Endothelial cell of umbilical vein (primary cell): ENCODE measurements at regions not wholly inside any gene's neighbourhood (a gene's known extent, or its start where the extent isn't known, plus 50 kb on each side); places are given as distances from the start of the nearest gene placed in this dataset.

Experiments
- BruUV-seq: library from RNA; stranded (reverse); fragments of 400-500 nt; replicated peaks from 2 replicates; lab custom pipeline; 2021; lab: Mats Ljungman, UMichigan
- CTCF ChIA-PET: fragments of 300-600, 350-600 bp; sonication (Branson Sonifier 250); formaldehyde crosslinking; loops from one replicate; lab custom pipeline; 2021; ENCODE audit warnings: antibody characterized with exemption, inconsistent platforms; lab: Charles Lee
- POLR2A ChIA-PET: fragments of 300-600, 350-600 bp; sonication (Branson Sonifier 250); formaldehyde crosslinking; loops from one replicate; lab custom pipeline; 2021; ENCODE audit warnings: antibody characterized with exemption, inconsistent platforms; lab: Charles Lee
- DNase-seq: peaks from one replicate; pipeline ENCODE4 v3.0.0-alpha.2; 2011; ENCODE audit warnings: low read depth, low spot score
- FAIRE-seq: peaks from 2 replicates; lab custom pipeline; 2011; peaks lifted over from hg19 to GRCh38; lab: Jason Lieb, UNC
- H2AFZ ChIP-seq: 2 replicates; pipeline ENCODE4 v1.6.0; 2012; ENCODE audit warnings: low read depth, low read length, control low read depth, inconsistent platforms
- H3K27ac ChIP-seq: 2 replicates; pipeline ENCODE4 v1.5.1; 2011; ENCODE audit warnings: low read depth, mild to moderate bottlenecking, control low read depth, low read length, moderate library complexity; ENCODE audit not compliant: insufficient read depth
- H3K27me3 ChIP-seq, 2 experiments: 2 replicates each; pipeline versions ENCODE4 v1.6.0 to v1.6.1; 2011; ENCODE audit warnings: low read length in 2 of 2, mixed read lengths in 1 of 2; ENCODE audit not compliant: control insufficient read depth in 2 of 2, insufficient read depth in 2 of 2
- H3K36me3 ChIP-seq, 2 experiments: 2 replicates in 1 of 2; 3 replicates in 1 of 2; pipeline ENCODE4 v1.5.1; 2011; ENCODE audit warnings: low read length in 2 of 2, mild to moderate bottlenecking in 1 of 2, moderate library complexity in 1 of 2; ENCODE audit not compliant: control insufficient read depth in 2 of 2, insufficient read depth in 2 of 2; ENCODE audit errors: extremely low read depth in 1 of 2
- H3K4me1 ChIP-seq: 3 replicates; pipeline ENCODE4 v1.5.1; 2011; ENCODE audit warnings: mild to moderate bottlenecking, low read length; ENCODE audit not compliant: control insufficient read depth, insufficient read depth; ENCODE audit errors: extremely low read depth
- H3K4me2 ChIP-seq: 2 replicates; pipeline ENCODE4 v1.6.1; 2011; ENCODE audit warnings: low read length, control low read depth, mixed read lengths; ENCODE audit not compliant: insufficient read depth
- H3K4me3 ChIP-seq, 3 experiments: fragments of 200-600 bp in 1 of 3; sonication (generic), shearing (Covaris generic) in 1 of 3; replicated peaks in 1 of 3; 2 replicates each; pipeline ENCODE4 v1.5.1; 2011 to 2016; ENCODE audit warnings: control low read depth in 3 of 3, low read length in 3 of 3, mild to moderate bottlenecking in 2 of 3, inconsistent platforms in 1 of 3, low read depth in 1 of 3, moderate library complexity in 1 of 3; ENCODE audit not compliant: insufficient read depth in 1 of 3
- H3K79me2 ChIP-seq: 2 replicates; pipeline ENCODE4 v1.6.0; 2012; ENCODE audit warnings: low read length, inconsistent platforms; ENCODE audit not compliant: control insufficient read depth, insufficient read depth
- H3K9ac ChIP-seq: replicated peaks from 2 replicates; pipeline ENCODE3; 2011; ENCODE audit warnings: low read length, control low read depth; ENCODE audit not compliant: insufficient read depth; ENCODE audit errors: extremely low read depth
- H3K9me1 ChIP-seq: replicated peaks from 3 replicates; pipeline ENCODE4 v1.6.0; 2011; ENCODE audit warnings: mild to moderate bottlenecking, low read length; ENCODE audit not compliant: control insufficient read depth, insufficient read depth; ENCODE audit errors: extremely low read depth
- H3K9me3 ChIP-seq: replicated peaks from 2 replicates; pipeline ENCODE4 v1.5.1; 2012; ENCODE audit warnings: low read length, inconsistent platforms; ENCODE audit not compliant: control insufficient read depth, insufficient read depth
- H4K20me1 ChIP-seq: replicated peaks from 2 replicates; pipeline ENCODE3; 2011; ENCODE audit warnings: mild to moderate bottlenecking, low read length; ENCODE audit not compliant: control insufficient read depth, insufficient read depth; ENCODE audit errors: extremely low read depth
- EZH2 ChIP-seq: IDR thresholded peaks from 2 replicates; pipeline ENCODE4 v1.6.1; 2012; ENCODE audit warnings: borderline replicate concordance, low read depth, mild to moderate bottlenecking, moderate library complexity, low read length, inconsistent platforms; ENCODE audit not compliant: severe bottlenecking
- FOS ChIP-seq: IDR thresholded peaks from 2 replicates; pipeline ENCODE4 v1.6.1; 2011; ENCODE audit warnings: mild to moderate bottlenecking, low read length, moderate library complexity, borderline replicate concordance; ENCODE audit not compliant: insufficient read depth
- GATA2 ChIP-seq: IDR thresholded peaks from 2 replicates; pipeline ENCODE4 v1.7.0; 2011; ENCODE audit warnings: low read depth, mild to moderate bottlenecking, moderate library complexity, mixed read lengths, low read length; ENCODE audit not compliant: insufficient read length, insufficient read depth
- JUN ChIP-seq: IDR thresholded peaks from 2 replicates; pipeline ENCODE4 v1.6.1; 2011; ENCODE audit warnings: borderline replicate concordance, low read depth; ENCODE audit not compliant: insufficient read length, insufficient read depth
- MAX ChIP-seq: IDR thresholded peaks from 2 replicates; pipeline ENCODE4 v1.6.1; 2011; ENCODE audit not compliant: insufficient read depth, insufficient read length
- MYC ChIP-seq: IDR thresholded peaks from one replicate; pipeline ENCODE4 v1.6.1; 2011; ENCODE audit warnings: mild to moderate bottlenecking, low read depth, low read length
- POLR2A ChIP-seq: IDR thresholded peaks from 2 replicates; pipeline ENCODE4 v1.6.1; 2012; ENCODE audit warnings: low read depth, mild to moderate bottlenecking, control low read depth, low read length
- POLR2AphosphoS5 ChIP-seq: IDR thresholded peaks from 2 replicates; pipeline ENCODE4 v1.6.1; 2012; ENCODE audit warnings: low read depth, mild to moderate bottlenecking, control low read depth, low read length, moderate library complexity; ENCODE audit not compliant: insufficient read depth
- dilution Hi-C: fragments of 300-500 bp; cut with MboI; formaldehyde crosslinking; loops from one replicate; pipeline ENCODE4 v1.15.0; 2019; ENCODE audit warnings: low sequenced_read_pairs; ENCODE audit not compliant: extremely low pct_ligation_motif_present
- intact Hi-C: fragments of 100-400 bp; cut with micrococcal nuclease; formaldehyde crosslinking; loops from one replicate; pipeline ENCODE4 v1.10.0; 2022
- TF ChIP-seq, protein P1 (sequence below), 2 donors: IDR thresholded peaks; 1 replicate in 1 of 2; 2 replicates in 1 of 2; pipeline ENCODE4 v1.5.1; 2011; ENCODE audit warnings: low read length in 2 of 2, mild to moderate bottlenecking in 2 of 2, moderate library complexity in 2 of 2, control low read depth in 1 of 2, inconsistent platforms in 1 of 2, low read depth in 1 of 2; ENCODE audit not compliant: insufficient read depth in 1 of 2; ENCODE audit errors: extremely low read depth in 1 of 2

DNA sequence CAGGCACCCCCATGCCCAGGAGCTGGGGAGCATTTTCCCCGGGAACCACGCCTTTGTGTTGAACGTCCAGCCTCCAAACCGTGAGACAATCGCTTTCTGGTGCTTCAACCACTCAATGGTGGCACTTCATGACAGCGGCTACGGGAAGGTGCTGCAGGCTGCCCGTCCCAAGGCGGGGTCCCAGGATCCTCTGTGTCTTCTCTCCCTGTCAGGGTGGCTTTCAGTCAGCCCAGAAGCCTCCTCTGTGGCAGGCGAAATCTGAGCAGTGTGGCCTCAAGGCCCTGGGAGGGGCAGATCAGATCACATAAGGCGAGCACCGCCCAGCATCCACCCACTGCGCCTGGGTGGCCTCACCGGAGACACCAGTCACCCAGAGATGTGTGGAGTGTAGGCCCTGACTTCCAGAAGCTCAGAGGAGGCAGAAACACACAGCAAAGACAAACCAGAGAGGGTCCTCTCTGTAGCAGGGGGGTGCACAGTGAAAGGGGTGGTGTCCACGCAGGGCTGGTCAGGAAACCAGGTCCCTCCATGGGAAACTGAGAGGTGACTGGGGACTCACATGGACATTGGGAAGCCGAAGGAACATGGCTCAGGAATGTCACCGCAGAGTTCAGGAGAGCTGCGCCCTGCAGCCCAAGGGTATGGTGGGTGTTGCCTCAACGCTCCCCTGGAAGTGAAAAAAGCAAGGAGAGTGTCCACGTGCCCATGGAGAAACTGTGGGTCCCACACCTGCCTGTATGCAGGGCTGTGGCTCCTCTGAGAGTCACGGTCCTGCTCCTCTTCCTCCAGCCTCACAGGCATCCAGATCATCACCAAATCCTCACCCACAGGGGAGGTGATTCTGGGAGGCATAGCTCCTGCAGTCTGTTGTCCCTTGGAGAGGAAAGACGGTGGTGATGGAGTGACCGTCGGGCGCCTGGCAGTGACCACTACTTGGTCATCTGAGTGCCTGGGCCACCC is 1420.7 kb downstream of the TBC1D22A start:
- no peaks in the 10 kb centered on the region for H3K79me2 ChIP-seq
- no TSS peak for BruUV-seq
- H3K9me3 ChIP-seq: peaks cover 24% of the 10 kb centered on the region
- dilution Hi-C loops (no loop called here), intact Hi-C loops (no loop called here)
- H2AFZ ChIP-seq: no peak overlapping the region
- no peaks in the 10 kb centered on the region for H3K4me1 ChIP-seq
- no peak for DNase-seq
- H3K9ac ChIP-seq: no peak overlapping the region
- TF ChIP-seq GATA2 (no peak), FOS (no peak), MYC (no peak), JUN (no peak), EZH2 (no peak), MAX (no peak), POLR2A (no peak), POLR2AphosphoS5 (no peak)
- TF ChIP-seq, protein P1, sequence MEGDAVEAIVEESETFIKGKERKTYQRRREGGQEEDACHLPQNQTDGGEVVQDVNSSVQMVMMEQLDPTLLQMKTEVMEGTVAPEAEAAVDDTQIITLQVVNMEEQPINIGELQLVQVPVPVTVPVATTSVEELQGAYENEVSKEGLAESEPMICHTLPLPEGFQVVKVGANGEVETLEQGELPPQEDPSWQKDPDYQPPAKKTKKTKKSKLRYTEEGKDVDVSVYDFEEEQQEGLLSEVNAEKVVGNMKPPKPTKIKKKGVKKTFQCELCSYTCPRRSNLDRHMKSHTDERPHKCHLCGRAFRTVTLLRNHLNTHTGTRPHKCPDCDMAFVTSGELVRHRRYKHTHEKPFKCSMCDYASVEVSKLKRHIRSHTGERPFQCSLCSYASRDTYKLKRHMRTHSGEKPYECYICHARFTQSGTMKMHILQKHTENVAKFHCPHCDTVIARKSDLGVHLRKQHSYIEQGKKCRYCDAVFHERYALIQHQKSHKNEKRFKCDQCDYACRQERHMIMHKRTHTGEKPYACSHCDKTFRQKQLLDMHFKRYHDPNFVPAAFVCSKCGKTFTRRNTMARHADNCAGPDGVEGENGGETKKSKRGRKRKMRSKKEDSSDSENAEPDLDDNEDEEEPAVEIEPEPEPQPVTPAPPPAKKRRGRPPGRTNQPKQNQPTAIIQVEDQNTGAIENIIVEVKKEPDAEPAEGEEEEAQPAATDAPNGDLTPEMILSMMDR (IDR thresholded peaks at IDR 0.05; ENCODE audit: extremely low read depth in 1 of 2, insufficient read depth in 1 of 2, low read depth in 1 of 2, low read length in 2 of 2): no peak
- POLR2A ChIA-PET: no interaction called here
- no peaks in the 10 kb centered on the region for H4K20me1 ChIP-seq
- CTCF ChIA-PET: no interaction called here
- no peak overlapping the region for H3K4me2 ChIP-seq
- H3K36me3 ChIP-seq: no peaks in the 10 kb centered on the region
- FAIRE-seq: no peak
- no peaks in the 10 kb centered on the region for H3K27me3 ChIP-seq
- H3K9me1 ChIP-seq: no peaks in the 10 kb centered on the region
- H3K27ac ChIP-seq: no peak overlapping the region
- H3K4me3 ChIP-seq: no peak overlapping the region
